ENCODE measurements at regions not wholly inside any gene's neighbourhood (a gene's known extent, or its start where the extent isn't known, plus 50 kb on each side); places are given as distances from the start of the nearest gene placed in this dataset.

DNA sequence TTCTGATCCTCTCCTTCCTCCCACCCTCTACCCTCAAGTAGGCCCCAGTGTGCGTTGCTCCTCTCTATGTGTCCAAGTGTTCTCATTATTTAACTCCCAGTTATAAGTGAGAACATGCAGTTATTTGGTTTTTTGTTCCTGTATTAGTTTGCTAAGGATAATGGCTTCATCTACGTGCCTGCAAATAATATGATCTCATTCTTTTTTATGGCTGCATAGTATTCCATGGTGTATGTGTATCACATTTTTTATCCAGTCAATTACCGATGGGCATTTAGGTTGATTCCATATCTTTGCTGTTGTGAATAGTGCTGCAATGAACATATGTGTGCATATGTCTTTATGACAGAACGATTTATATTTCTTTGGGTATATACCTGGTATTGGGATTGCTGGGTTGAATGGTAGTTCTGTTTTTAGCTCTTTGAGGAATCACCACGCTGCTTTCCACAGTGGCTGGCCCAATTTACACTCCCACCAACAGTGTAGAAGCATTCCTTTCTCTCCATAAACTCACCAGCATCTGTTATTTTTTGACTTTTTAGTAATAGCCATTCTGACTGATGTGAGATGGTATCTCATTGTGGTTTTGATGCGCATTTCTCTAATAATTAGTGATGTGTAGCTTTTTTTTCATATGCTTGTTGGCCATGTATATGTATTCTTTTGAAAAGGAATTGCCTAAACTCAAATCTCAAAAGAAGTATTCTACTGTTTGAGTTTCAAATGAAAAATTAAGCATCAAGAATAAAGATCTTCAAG is 116.9 kb downstream of the ETS2 start:
- TF ChIP-seq EZH2 (IDR thresholded peaks at IDR 0.05; ENCODE audit: insufficient read depth, poor library complexity, severe bottlenecking) = no peak
- no peak for TF ChIP-seq EZH2phosphoT487 (IDR thresholded peaks at IDR 0.05; ENCODE audit: insufficient read depth, low read depth)

Measured in GM23248 (cell line).